ENCODE measurements at regions not wholly inside any gene's neighbourhood (a gene's known extent, or its start where the extent isn't known, plus 50 kb on each side); places are given as distances from the start of the nearest gene placed in this dataset.

- no peak for FAIRE-seq
- Histone ChIP-seq H3K9me3 (ENCODE audit: control insufficient read depth in 2 of 3, insufficient read depth in 1 of 3, low read length in 3 of 3) (no peaks in the 10 kb centered on the region), H3K36me3 (ENCODE audit: control insufficient read depth in 2 of 3, insufficient read depth in 3 of 3, low read length in 3 of 3) (no peaks in the 10 kb centered on the region), H3K27ac (ENCODE audit: low read depth in 2 of 2, low read length in 2 of 2) (no peak overlapping the region), H3K27me3 (ENCODE audit: control insufficient read depth, insufficient read depth, low read length) (no peaks in the 10 kb centered on the region), H3K4me1 (ENCODE audit: control insufficient read depth in 2 of 3, insufficient read depth in 2 of 3, low read depth in 1 of 3, low read length in 3 of 3) (no peaks in the 10 kb centered on the region), H3K9ac (ENCODE audit: low read length in 3 of 3) (no peak overlapping the region), H3K4me3 (ENCODE audit: low read length in 3 of 3) (no peak overlapping the region)
- intact Hi-C loops (cut with DNase I) = no loop called here
- no peak for TF ChIP-seq CTCF (IDR thresholded peaks at IDR 0.05; ENCODE audit: borderline replicate concordance, extremely low read depth, insufficient read depth)
- DNase-seq = no peak
Observed at GRCh38 chr1:199913318-199913717, 114.2 kb upstream of the NR5A2 start.

GRCh38 chr1:199914546-199914945 is 113.0 kb upstream of the NR5A2 start:
- no peaks in the 10 kb centered on the region for H3K36me3 ChIP-seq (ENCODE audit: control insufficient read depth in 2 of 3, insufficient read depth in 3 of 3, low read length in 3 of 3)
- no peak overlapping the region for H3K9ac ChIP-seq (ENCODE audit: low read length in 3 of 3)
- no peaks in the 10 kb centered on the region for H3K9me3 ChIP-seq (ENCODE audit: control insufficient read depth in 2 of 3, insufficient read depth in 1 of 3, low read length in 3 of 3)
- no peak for TF ChIP-seq CTCF (IDR thresholded peaks at IDR 0.05; ENCODE audit: borderline replicate concordance, extremely low read depth, insufficient read depth)
- H3K4me3 ChIP-seq (ENCODE audit: low read length in 3 of 3) = no peak overlapping the region
- no peaks in the 10 kb centered on the region for H3K4me1 ChIP-seq (ENCODE audit: control insufficient read depth in 2 of 3, insufficient read depth in 2 of 3, low read depth in 1 of 3, low read length in 3 of 3)
- FAIRE-seq (no peak), DNase-seq (no peak)
- H3K27ac ChIP-seq (ENCODE audit: low read depth in 2 of 2, low read length in 2 of 2) = no peak overlapping the region
- intact Hi-C loops (cut with DNase I) = no loop called here
- no peaks in the 10 kb centered on the region for H3K27me3 ChIP-seq (ENCODE audit: control insufficient read depth, insufficient read depth, low read length)

GRCh38 chr1:199918196-199918769 is 109.2 kb upstream of the NR5A2 start:
- Histone ChIP-seq H3K9me3 (ENCODE audit: control insufficient read depth in 2 of 3, insufficient read depth in 1 of 3, low read length in 3 of 3) (no peaks in the 10 kb centered on the region), H3K27me3 (ENCODE audit: control insufficient read depth, insufficient read depth, low read length) (no peaks in the 10 kb centered on the region), H3K4me3 (ENCODE audit: low read length in 3 of 3) (no peak overlapping the region), H3K4me1 (ENCODE audit: control insufficient read depth in 2 of 3, insufficient read depth in 2 of 3, low read depth in 1 of 3, low read length in 3 of 3) (no peaks in the 10 kb centered on the region), H3K36me3 (ENCODE audit: control insufficient read depth in 2 of 3, insufficient read depth in 3 of 3, low read length in 3 of 3) (no peaks in the 10 kb centered on the region), H3K9ac (ENCODE audit: low read length in 3 of 3) (no peak overlapping the region), H3K27ac (ENCODE audit: low read depth in 2 of 2, low read length in 2 of 2) (no peak overlapping the region)
- DNase-seq = no peak
- FAIRE-seq = no peak
- no peak for TF ChIP-seq CTCF (IDR thresholded peaks at IDR 0.05; ENCODE audit: borderline replicate concordance, extremely low read depth, insufficient read depth)
- intact Hi-C loops (cut with DNase I) = no loop called here

- Histone ChIP-seq H3K27ac (ENCODE audit: low read depth in 2 of 2, low read length in 2 of 2) (no peak overlapping the region), H3K9me3 (ENCODE audit: control insufficient read depth in 2 of 3, insufficient read depth in 1 of 3, low read length in 3 of 3) (no peaks in the 10 kb centered on the region), H3K4me3 (ENCODE audit: low read length in 3 of 3) (no peak overlapping the region), H3K27me3 (ENCODE audit: control insufficient read depth, insufficient read depth, low read length) (no peaks in the 10 kb centered on the region), H3K36me3 (ENCODE audit: control insufficient read depth in 2 of 3, insufficient read depth in 3 of 3, low read length in 3 of 3) (no peaks in the 10 kb centered on the region), H3K9ac (ENCODE audit: low read length in 3 of 3) (no peak overlapping the region), H3K4me1 (ENCODE audit: control insufficient read depth in 2 of 3, insufficient read depth in 2 of 3, low read depth in 1 of 3, low read length in 3 of 3) (no peaks in the 10 kb centered on the region)
- no peak for TF ChIP-seq CTCF (IDR thresholded peaks at IDR 0.05; ENCODE audit: borderline replicate concordance, extremely low read depth, insufficient read depth)
- no peak for FAIRE-seq
- intact Hi-C loops (cut with DNase I) = no loop called here
- DNase-seq = no peak
Observed at GRCh38 chr1:199920635-199921034, 106.9 kb upstream of the NR5A2 start.

All from kidney (tissue), 13 donors.